ENCODE measurements at regions not wholly inside any gene's neighbourhood (a gene's known extent, or its start where the extent isn't known, plus 50 kb on each side); places are given as distances from the start of the nearest gene placed in this dataset.
"Not testable (repeated sequence)": the region's sequence is repeated elsewhere in the genome, so short reads cannot be mapped to it uniquely, and the experiment has no call there.

DNA sequence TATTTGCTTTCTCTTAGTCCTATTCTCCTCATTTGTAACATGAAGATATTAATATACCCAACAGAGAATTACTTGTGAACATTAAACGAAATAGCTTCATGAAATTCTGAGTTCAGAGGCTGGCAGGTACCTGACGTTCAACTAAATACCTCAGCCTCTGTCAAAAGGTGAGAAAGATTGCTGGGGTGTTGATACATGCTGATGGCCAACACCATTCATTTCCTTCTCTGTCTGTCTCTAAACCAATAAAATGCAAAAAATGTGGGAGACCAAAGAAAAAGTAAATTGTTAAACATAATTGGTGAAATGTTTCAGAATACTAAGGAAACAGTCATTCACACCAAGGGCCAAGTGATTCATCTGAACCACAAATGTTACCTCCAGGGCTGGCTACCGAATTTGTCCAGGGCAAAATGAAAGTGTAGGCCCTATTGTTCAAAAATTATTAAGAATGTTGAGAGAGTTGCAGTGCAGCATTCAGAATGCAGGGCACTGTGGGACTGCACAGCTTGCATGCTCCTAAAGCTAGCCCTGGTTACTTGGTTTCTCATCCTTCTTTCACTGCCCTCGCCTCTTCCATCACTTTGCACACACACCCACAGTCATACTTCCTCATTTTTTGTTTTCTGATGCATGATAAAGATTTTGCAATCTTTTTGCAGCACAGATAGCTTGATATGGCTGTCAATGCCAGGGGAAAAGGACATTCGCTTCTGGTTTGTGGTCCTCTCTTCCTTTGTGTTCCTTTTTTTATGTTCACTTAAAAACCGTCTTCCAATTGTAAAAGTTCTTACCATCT is 414.3 kb upstream of the NR5A2 start:
- Histone ChIP-seq H3K4me3 (replicated peaks; ENCODE audit: insufficient read depth, low read length) (no peak overlapping the region), H3K27ac (replicated peaks) (no peak overlapping the region), H3K27me3 (ENCODE audit: insufficient read depth, poor library complexity, severe bottlenecking) (no peaks in the 10 kb centered on the region)
- peak; percentile 68; the same call in 1 of the 2 replicates for TF ChIP-seq SPI1 (IDR thresholded peaks at IDR 0.05; ENCODE audit: borderline replicate concordance, low read depth)
- no peak for TF ChIP-seq GABPA (IDR thresholded peaks at IDR 0.05; ENCODE audit: low read depth)
- DNase-seq (ENCODE audit: low read depth in 1 of 2, low spot score in 1 of 2), result peak; percentile 0 to 64

DNA sequence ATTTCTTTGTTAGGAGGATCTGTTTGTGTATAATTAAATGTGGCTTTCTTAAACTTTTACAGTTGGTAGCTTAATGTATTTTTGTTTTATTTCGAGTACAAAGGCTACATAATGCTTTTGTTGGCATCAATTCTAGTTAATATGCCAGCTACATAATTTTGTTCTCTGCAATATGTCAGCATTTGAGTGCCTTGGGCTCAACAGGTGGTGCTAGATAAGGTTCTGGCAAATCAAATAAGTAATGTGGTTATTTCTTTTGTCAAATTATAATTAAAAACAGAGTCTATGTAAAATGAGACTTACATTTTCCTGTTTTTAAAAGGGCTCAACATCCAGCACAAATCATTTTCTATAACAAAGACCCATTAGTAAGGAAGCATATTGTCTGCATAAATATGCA is 410.6 kb upstream of the NR5A2 start:
- no peaks in the 10 kb centered on the region for H3K27me3 ChIP-seq (ENCODE audit: insufficient read depth, poor library complexity, severe bottlenecking)
- no peak overlapping the region for H3K4me3 ChIP-seq (replicated peaks; ENCODE audit: insufficient read depth, low read length)
- TF ChIP-seq REST (IDR thresholded peaks at IDR 0.05; ENCODE audit: insufficient replicate concordance, low read depth) (no peak), SPI1 (IDR thresholded peaks at IDR 0.05; ENCODE audit: borderline replicate concordance, low read depth) (no peak), GABPA (IDR thresholded peaks at IDR 0.05; ENCODE audit: low read depth) (no peak), CTCF (IDR thresholded peaks at IDR 0.05; ENCODE audit: insufficient read depth, low read length) (no peak), POLR2AphosphoS5 (IDR thresholded peaks at IDR 0.05; ENCODE audit: low read depth) (no peak)
- DNase-seq (ENCODE audit: low read depth in 1 of 2, low spot score in 1 of 2), result no peak
- no peak overlapping the region for H3K27ac ChIP-seq (replicated peaks)

- TF ChIP-seq REST (IDR thresholded peaks at IDR 0.05; ENCODE audit: insufficient replicate concordance, low read depth) (no peak), SPI1 (IDR thresholded peaks at IDR 0.05; ENCODE audit: borderline replicate concordance, low read depth) (no peak), GABPA (IDR thresholded peaks at IDR 0.05; ENCODE audit: low read depth) (no peak), CTCF (IDR thresholded peaks at IDR 0.05; ENCODE audit: insufficient read depth, low read length) (no peak), POLR2AphosphoS5 (IDR thresholded peaks at IDR 0.05; ENCODE audit: low read depth) (no peak)
- no peak for DNase-seq (ENCODE audit: low read depth in 1 of 2, low spot score in 1 of 2)
- H3K4me3 ChIP-seq (replicated peaks; ENCODE audit: insufficient read depth, low read length), result no peak overlapping the region
- no peak overlapping the region for H3K27ac ChIP-seq (replicated peaks)
- H3K27me3 ChIP-seq (ENCODE audit: insufficient read depth, poor library complexity, severe bottlenecking), result no peaks in the 10 kb centered on the region
Observed at GRCh38 chr1:199619223-199619622, 408.3 kb upstream of the NR5A2 start.

DNA sequence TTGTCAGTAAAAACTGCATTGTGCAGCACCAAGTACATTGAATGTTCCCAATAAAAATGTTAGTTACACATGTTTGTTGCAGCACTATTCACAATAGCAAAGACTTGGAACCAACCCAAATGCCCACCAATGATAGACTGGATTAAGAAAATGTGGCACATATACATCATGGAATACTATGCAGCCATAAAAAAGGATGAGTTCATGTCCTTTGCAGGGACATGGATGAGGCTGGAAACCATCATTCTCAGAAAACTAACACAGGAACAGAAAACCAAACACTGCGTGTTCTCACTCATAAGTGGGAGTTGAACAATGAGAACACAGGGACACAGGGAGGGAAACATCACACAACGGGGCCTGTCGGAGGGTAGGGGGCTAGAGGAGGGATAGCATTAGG is 401.3 kb upstream of the NR5A2 start:
- H3K27me3 ChIP-seq (ENCODE audit: insufficient read depth, poor library complexity, severe bottlenecking); H3K27ac ChIP-seq (replicated peaks); H3K4me3 ChIP-seq (replicated peaks; ENCODE audit: insufficient read depth, low read length); DNase-seq (ENCODE audit: low read depth in 1 of 2, low spot score in 1 of 2): not testable (repeated sequence)

GRCh38 chr1:199629624-199630023 is 397.9 kb upstream of the NR5A2 start:
- TF ChIP-seq POLR2AphosphoS5 (IDR thresholded peaks at IDR 0.05; ENCODE audit: low read depth) (no peak), REST (IDR thresholded peaks at IDR 0.05; ENCODE audit: insufficient replicate concordance, low read depth) (no peak)
- no peak overlapping the region for H3K4me3 ChIP-seq (replicated peaks; ENCODE audit: insufficient read depth, low read length)
- DNase-seq (ENCODE audit: low read depth in 1 of 2, low spot score in 1 of 2), result no peak
- no peaks in the 10 kb centered on the region for H3K27me3 ChIP-seq (ENCODE audit: insufficient read depth, poor library complexity, severe bottlenecking)
- no peak overlapping the region for H3K27ac ChIP-seq (replicated peaks)

All from HL-60 (cell line).